ENCODE measurements at regions not wholly inside any gene's neighbourhood (a gene's known extent, or its start where the extent isn't known, plus 50 kb on each side); places are given as distances from the start of the nearest gene placed in this dataset.

GRCh38 chr10:57260175-57260574, 899.1 kb upstream of the ZWINT start:
- H3K79me2 ChIP-seq (ENCODE audit: control insufficient read depth, insufficient read depth, low read length): no peaks in the 10 kb centered on the region
- no peaks in the 10 kb centered on the region for H3K36me3 ChIP-seq (ENCODE audit: control insufficient read depth in 2 of 2, extremely low read depth in 1 of 2, insufficient read depth in 2 of 2, low read length in 2 of 2)
- H4K20me1 ChIP-seq (ENCODE audit: control insufficient read depth, extremely low read depth, insufficient read depth, low read length): no peaks in the 10 kb centered on the region
- DNase-seq (ENCODE audit: low read depth, low spot score): no peak
- H3K4me3 ChIP-seq (ENCODE audit: control insufficient read depth in 2 of 3, extremely low read depth in 1 of 3, insufficient read depth in 2 of 3, low read depth in 1 of 3, low read length in 3 of 3): no peak overlapping the region
- no peaks in the 10 kb centered on the region for H3K9me1 ChIP-seq (ENCODE audit: control insufficient read depth, extremely low read depth, insufficient read depth, low read length)
- TF ChIP-seq CTCF (optimal IDR thresholded peaks at IDR 0.05 in 1 of 3, IDR thresholded peaks at IDR 0.05 in 1 of 3, conservative IDR thresholded peaks at IDR 0.05 in 1 of 3; ENCODE audit: extremely low read depth in 1 of 3, insufficient read depth in 2 of 3, low read length in 3 of 3): no peak
- TF ChIP-seq EZH2 (IDR thresholded peaks at IDR 0.05; ENCODE audit: low read length): no peak
- FAIRE-seq: no peak
- H3K9ac ChIP-seq (ENCODE audit: control insufficient read depth, extremely low read depth, insufficient read depth, low read length): no peak overlapping the region
- H3K27ac ChIP-seq (ENCODE audit: control insufficient read depth, insufficient read depth, low read length): no peak overlapping the region
- dilution Hi-C loops (cut with MboI; ENCODE audit: extremely low pct_ligation_motif_present, low sequenced_read_pairs): no loop called here
- no peaks in the 10 kb centered on the region for H3K27me3 ChIP-seq (ENCODE audit: control insufficient read depth, extremely low read depth, insufficient read depth, low read length)
- H3K9me3 ChIP-seq (ENCODE audit: control insufficient read depth, low read depth, low read length): no peaks in the 10 kb centered on the region
- H2AFZ ChIP-seq (ENCODE audit: control insufficient read depth, low read length): no peak overlapping the region
- no peaks in the 10 kb centered on the region for H3K4me1 ChIP-seq (ENCODE audit: control insufficient read depth, extremely low read depth, insufficient read depth, low read length)
- no peak overlapping the region for H3K4me2 ChIP-seq (ENCODE audit: control insufficient read depth, extremely low read depth, insufficient read depth, low read depth, low read length)

DNA sequence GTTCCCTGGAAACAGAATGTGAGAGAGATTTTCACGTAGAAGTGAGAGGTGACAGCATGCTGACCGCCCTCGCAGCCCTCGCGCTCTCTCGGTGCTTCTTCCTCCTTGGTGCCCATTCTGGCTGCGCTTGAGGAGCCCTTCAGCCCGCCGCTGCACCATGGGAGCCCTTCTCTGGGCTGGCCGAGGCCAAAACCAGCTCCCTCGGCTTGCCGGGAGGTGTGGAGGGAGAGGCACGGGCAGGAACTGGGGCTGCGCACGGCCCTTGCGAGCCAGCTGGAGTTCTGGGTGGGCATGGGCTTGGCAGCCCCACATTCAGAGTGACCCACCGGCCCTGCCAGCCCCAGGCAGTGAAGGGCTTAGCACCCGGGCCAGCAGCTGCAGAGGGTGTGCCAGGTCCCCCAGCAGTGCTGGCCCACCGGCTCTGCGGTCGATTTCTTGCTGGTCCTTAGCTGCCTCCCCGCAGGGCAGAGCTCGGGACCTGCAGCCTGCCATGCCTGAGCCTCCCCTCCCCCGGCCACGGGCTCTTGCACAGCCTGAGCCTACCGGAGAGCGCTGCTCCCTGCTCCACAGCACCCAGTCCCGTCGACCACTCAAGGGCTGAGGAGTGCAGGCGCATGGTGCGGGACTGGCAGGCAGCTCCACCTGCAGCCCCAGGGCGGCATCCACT, 888.7 kb upstream of the ZWINT start:
- FAIRE-seq (no peak), DNase-seq (ENCODE audit: low read depth, low spot score) (no peak)
- no peaks in the 10 kb centered on the region for H3K9me1 ChIP-seq (ENCODE audit: control insufficient read depth, extremely low read depth, insufficient read depth, low read length)
- H3K27me3 ChIP-seq (ENCODE audit: control insufficient read depth, extremely low read depth, insufficient read depth, low read length): no peaks in the 10 kb centered on the region
- H3K4me1 ChIP-seq (ENCODE audit: control insufficient read depth, extremely low read depth, insufficient read depth, low read length): no peaks in the 10 kb centered on the region
- TF ChIP-seq CTCF (optimal IDR thresholded peaks at IDR 0.05 in 1 of 3, IDR thresholded peaks at IDR 0.05 in 1 of 3, conservative IDR thresholded peaks at IDR 0.05 in 1 of 3; ENCODE audit: extremely low read depth in 1 of 3, insufficient read depth in 2 of 3, low read length in 3 of 3) (no peak), EZH2 (IDR thresholded peaks at IDR 0.05; ENCODE audit: low read length) (no peak)
- H4K20me1 ChIP-seq (ENCODE audit: control insufficient read depth, extremely low read depth, insufficient read depth, low read length): no peaks in the 10 kb centered on the region
- H2AFZ ChIP-seq (ENCODE audit: control insufficient read depth, low read length): no peak overlapping the region
- no peak overlapping the region for H3K9ac ChIP-seq (ENCODE audit: control insufficient read depth, extremely low read depth, insufficient read depth, low read length)
- no peak overlapping the region for H3K27ac ChIP-seq (ENCODE audit: control insufficient read depth, insufficient read depth, low read length)
- H3K36me3 ChIP-seq (ENCODE audit: control insufficient read depth in 2 of 2, extremely low read depth in 1 of 2, insufficient read depth in 2 of 2, low read length in 2 of 2): no peaks in the 10 kb centered on the region
- no peaks in the 10 kb centered on the region for H3K9me3 ChIP-seq (ENCODE audit: control insufficient read depth, low read depth, low read length)
- H3K79me2 ChIP-seq (ENCODE audit: control insufficient read depth, insufficient read depth, low read length): no peaks in the 10 kb centered on the region
- H3K4me2 ChIP-seq (ENCODE audit: control insufficient read depth, extremely low read depth, insufficient read depth, low read depth, low read length): no peak overlapping the region
- H3K4me3 ChIP-seq (ENCODE audit: control insufficient read depth in 2 of 3, extremely low read depth in 1 of 3, insufficient read depth in 2 of 3, low read depth in 1 of 3, low read length in 3 of 3): no peak overlapping the region
- dilution Hi-C loops (cut with MboI; ENCODE audit: extremely low pct_ligation_motif_present, low sequenced_read_pairs): no loop called here

Data from keratinocyte (primary cell).